ENCODE measurements at regions not wholly inside any gene's neighbourhood (a gene's known extent, or its start where the extent isn't known, plus 50 kb on each side); places are given as distances from the start of the nearest gene placed in this dataset.

- no peak for DNase-seq (ENCODE audit: low read depth in 1 of 2, low spot score in 1 of 2)
Measured at GRCh38 chr19:31641591-31641990, 292.4 kb upstream of the TSHZ3 start.

GRCh38 chr19:31648347-31648746, 299.1 kb upstream of the TSHZ3 start:
- no peak for DNase-seq (ENCODE audit: low read depth in 1 of 2, low spot score in 1 of 2)

- DNase-seq (ENCODE audit: low read depth in 1 of 2, low spot score in 1 of 2), result no peak
Measured at GRCh38 chr19:31656507-31656906, 307.3 kb upstream of the TSHZ3 start.

- DNase-seq (ENCODE audit: low read depth in 1 of 2, low spot score in 1 of 2), result no peak
Measured at GRCh38 chr19:31658993-31659896, 310.0 kb upstream of the TSHZ3 start.

GRCh38 chr19:31659897-31660210, 310.6 kb upstream of the TSHZ3 start:
- DNase-seq (ENCODE audit: low read depth in 1 of 2, low spot score in 1 of 2), result no peak

- DNase-seq (ENCODE audit: low read depth in 1 of 2, low spot score in 1 of 2), result no peak
Measured at GRCh38 chr19:31664096-31664495, 314.9 kb upstream of the TSHZ3 start.

GRCh38 chr19:31664997-31665396, 315.8 kb upstream of the TSHZ3 start:
- no peak for DNase-seq (ENCODE audit: low read depth in 1 of 2, low spot score in 1 of 2)

- DNase-seq (ENCODE audit: low read depth in 1 of 2, low spot score in 1 of 2), result no peak
Measured at GRCh38 chr19:31666126-31666525, 316.9 kb upstream of the TSHZ3 start.

GRCh38 chr19:31667106-31667505, 317.9 kb upstream of the TSHZ3 start:
- DNase-seq (ENCODE audit: low read depth in 1 of 2, low spot score in 1 of 2), result no peak

GRCh38 chr19:31668921-31669320, 319.7 kb upstream of the TSHZ3 start:
- no peak for DNase-seq (ENCODE audit: low read depth in 1 of 2, low spot score in 1 of 2)

GRCh38 chr19:31670931-31671330, 321.7 kb upstream of the TSHZ3 start:
- DNase-seq (ENCODE audit: low read depth in 1 of 2, low spot score in 1 of 2), result no peak

GRCh38 chr19:31671411-31672035, 322.3 kb upstream of the TSHZ3 start:
- DNase-seq (ENCODE audit: low read depth in 1 of 2, low spot score in 1 of 2), result no peak

- no peak for DNase-seq (ENCODE audit: low read depth in 1 of 2, low spot score in 1 of 2)
Measured at GRCh38 chr19:31674503-31675192, 325.4 kb upstream of the TSHZ3 start.

GRCh38 chr19:31675193-31675913, 326.1 kb upstream of the TSHZ3 start:
- no peak for DNase-seq (ENCODE audit: low read depth in 1 of 2, low spot score in 1 of 2)

GRCh38 chr19:31676271-31677004, 327.2 kb upstream of the TSHZ3 start:
- no peak for DNase-seq (ENCODE audit: low read depth in 1 of 2, low spot score in 1 of 2)

GRCh38 chr19:31678421-31678820, 329.2 kb upstream of the TSHZ3 start:
- DNase-seq (ENCODE audit: low read depth in 1 of 2, low spot score in 1 of 2), result no peak

GRCh38 chr19:31681121-31681520, 331.9 kb upstream of the TSHZ3 start:
- DNase-seq (ENCODE audit: low read depth in 1 of 2, low spot score in 1 of 2), result no peak

GRCh38 chr19:31693131-31693932, 344.1 kb upstream of the TSHZ3 start:
- DNase-seq (ENCODE audit: low read depth in 1 of 2, low spot score in 1 of 2), result no peak

GRCh38 chr19:31693933-31694269, 344.7 kb upstream of the TSHZ3 start:
- no peak for DNase-seq (ENCODE audit: low read depth in 1 of 2, low spot score in 1 of 2)

GRCh38 chr19:31694761-31695160, 345.5 kb upstream of the TSHZ3 start:
- DNase-seq (ENCODE audit: low read depth in 1 of 2, low spot score in 1 of 2), result no peak

Measured in activated CD4-positive, alpha-beta T cell treated with anti-CD3 and anti-CD28 coated beads, Interleukin-2, amount 50 U/mL, for 24 hours (primary cell).